WTC11 (cell line): ENCODE measurements at regions not wholly inside any gene's neighbourhood (a gene's known extent, or its start where the extent isn't known, plus 50 kb on each side); places are given as distances from the start of the nearest gene placed in this dataset.

Source experiments
- ATAC-seq: fragments of 200-7000 bp; cut with Tn5 transposase; 2 replicates; pipeline ENCODE4 v1.10.0; 2021; ENCODE audit warnings: mild to moderate bottlenecking, moderate library complexity
- CTCF ChIA-PET: fragments of 300-600 bp; sonication (Branson Sonifier 250); formaldehyde crosslinking; loops from one replicate; lab custom pipeline; 2021; ENCODE audit warnings: antibody characterized with exemption; lab: Charles Lee
- POLR2A ChIA-PET: fragments of 350-600 bp; sonication (Branson Sonifier 250); formaldehyde crosslinking; loops from one replicate; lab custom pipeline; 2021; ENCODE audit warnings: antibody characterized with exemption; lab: Charles Lee
- DNase-seq: peaks from one replicate; pipeline ENCODE4 v3.0.0; 2021; ENCODE audit warnings: low spot score
- H3K27ac Mint-ChIP-seq: 2 replicates; pipeline ENCODE4 v1.8.0; 2021; ENCODE audit warnings: mixed read lengths
- H3K27me3 Mint-ChIP-seq: 2 replicates; pipeline ENCODE4 v1.8.0; 2021; ENCODE audit warnings: low read depth, mild to moderate bottlenecking, moderate library complexity, mixed read lengths
- H3K36me3 Mint-ChIP-seq: 2 replicates; pipeline ENCODE4 v1.8.0; 2021; ENCODE audit warnings: mixed read lengths
- H3K4me1 Mint-ChIP-seq: 2 replicates; pipeline ENCODE4 v1.8.0; 2022; ENCODE audit warnings: mixed read lengths
- H3K4me3 Mint-ChIP-seq: 2 replicates; pipeline ENCODE4 v1.8.0; 2021; ENCODE audit warnings: mild to moderate bottlenecking, moderate library complexity, mixed read lengths
- H3K9me3 Mint-ChIP-seq: 2 replicates; pipeline ENCODE4 v1.8.0; 2021; ENCODE audit warnings: mixed read lengths
- ATF2 ChIP-seq: sonication (generic); formaldehyde crosslinking; IDR thresholded peaks from 2 replicates; pipeline ENCODE4 v1.8.1; 2022; ENCODE audit warnings: low read depth, missing genetic modification reagents, borderline replicate concordance
- CTCF ChIP-seq: fragments of 200-600 bp; IDR thresholded peaks from 2 replicates; pipeline ENCODE4 v1.8.0; 2022; ENCODE audit warnings: antibody characterized with exemption
- GRHL2 ChIP-seq: fragments of 250-450 bp; sonication (Bioruptor Pico); IDR thresholded peaks from 2 replicates; pipeline ENCODE4 v1.8.0; 2022; ENCODE audit warnings: mild to moderate bottlenecking, moderate library complexity; ENCODE audit not compliant: insufficient replicate concordance, severe bottlenecking
- HMGA2 ChIP-seq: fragments of 250-450 bp; sonication (Bioruptor Pico); IDR thresholded peaks from 2 replicates; pipeline ENCODE4 v1.4.0; 2021; ENCODE audit warnings: mild to moderate bottlenecking, moderate library complexity
- KAT7 ChIP-seq: sonication (generic); formaldehyde crosslinking; IDR thresholded peaks from 2 replicates; pipeline ENCODE4 v1.8.1; 2023; ENCODE audit warnings: missing genetic modification reagents, mild to moderate bottlenecking, borderline replicate concordance
- OVOL2 ChIP-seq: fragments of 250-450 bp; sonication (Bioruptor Pico); IDR thresholded peaks from 2 replicates; pipeline ENCODE4 v1.9.0; 2021; ENCODE audit warnings: mild to moderate bottlenecking, borderline replicate concordance
- PREB ChIP-seq: sonication (generic); formaldehyde crosslinking; IDR thresholded peaks from 2 replicates; pipeline ENCODE4 v1.8.1; 2022; ENCODE audit warnings: mild to moderate bottlenecking, missing genetic modification reagents, moderate library complexity, borderline replicate concordance
- PRRX2 ChIP-seq: fragments of 250-450 bp; sonication (Bioruptor Pico); IDR thresholded peaks from 2 replicates; pipeline ENCODE4 v1.8.0; 2021; ENCODE audit warnings: mild to moderate bottlenecking
- SMAD3 ChIP-seq: sonication (generic); formaldehyde crosslinking; IDR thresholded peaks from 2 replicates; pipeline ENCODE4 v1.8.0; 2022; ENCODE audit warnings: missing genetic modification reagents, mild to moderate bottlenecking, borderline replicate concordance
- SMAD4 ChIP-seq: sonication (generic); formaldehyde crosslinking; IDR thresholded peaks from 2 replicates; pipeline ENCODE4 v1.8.0; 2022; ENCODE audit warnings: mild to moderate bottlenecking, missing genetic modification reagents
- TP53 ChIP-seq: sonication (generic); formaldehyde crosslinking; IDR thresholded peaks from 2 replicates; pipeline ENCODE4 v1.8.1; 2023; ENCODE audit warnings: mild to moderate bottlenecking, missing genetic modification reagents
- ZBTB21 ChIP-seq: sonication (generic); formaldehyde crosslinking; IDR thresholded peaks from 2 replicates; pipeline ENCODE4 v1.8.1; 2023; ENCODE audit warnings: mild to moderate bottlenecking, missing genetic modification reagents, borderline replicate concordance
- ZNF121 ChIP-seq: sonication (generic); formaldehyde crosslinking; IDR thresholded peaks from 2 replicates; pipeline ENCODE4 v1.8.0; 2023; ENCODE audit warnings: missing genetic modification reagents
- ZNF263 ChIP-seq: sonication (generic); formaldehyde crosslinking; IDR thresholded peaks from 2 replicates; pipeline ENCODE4 v1.8.1; 2022; ENCODE audit warnings: low read depth, mild to moderate bottlenecking, moderate library complexity, missing genetic modification reagents
- ZNF396 ChIP-seq: fragments of 250-450 bp; sonication (Bioruptor Pico); IDR thresholded peaks from 2 replicates; pipeline ENCODE4 v1.8.0; 2021; ENCODE audit warnings: mild to moderate bottlenecking, moderate library complexity, borderline replicate concordance
- ZNF423 ChIP-seq: fragments of 250-450 bp; sonication (Bioruptor Pico); IDR thresholded peaks from 2 replicates; pipeline ENCODE4 v2.1.2; 2022; ENCODE audit warnings: mild to moderate bottlenecking, moderate library complexity
- ZNF671 ChIP-seq: fragments of 250-450 bp; sonication (Bioruptor Pico); IDR thresholded peaks from 2 replicates; pipeline ENCODE4 v1.8.0; 2021; ENCODE audit warnings: mild to moderate bottlenecking
- TF ChIP-seq, protein P1 (sequence below): fragments of 250-450 bp; sonication (Bioruptor Pico); IDR thresholded peaks from 2 replicates; pipeline ENCODE4 v1.9.0; 2021; ENCODE audit warnings: mild to moderate bottlenecking
- TF ChIP-seq, protein P2 (sequence below): sonication (generic); formaldehyde crosslinking; IDR thresholded peaks from 2 replicates; pipeline ENCODE4 v1.8.0; 2022; ENCODE audit warnings: mild to moderate bottlenecking, missing genetic modification reagents
- TF ChIP-seq, protein P3 (sequence below): sonication (generic); formaldehyde crosslinking; IDR thresholded peaks from 2 replicates; pipeline ENCODE4 v1.8.1; 2023; ENCODE audit warnings: mild to moderate bottlenecking, moderate library complexity, missing genetic modification reagents
- TF ChIP-seq, protein P4 (sequence below): sonication (generic); formaldehyde crosslinking; IDR thresholded peaks from 2 replicates; pipeline ENCODE4 v1.8.0; 2022; ENCODE audit warnings: mild to moderate bottlenecking, missing genetic modification reagents

GRCh38 chr1:242847390-242847993, 323.0 kb upstream of the PLD5 start:
- Mint-ChIP-seq H3K4me3 (no peak overlapping the region), H3K27me3 (no peaks in the 10 kb centered on the region; the same call in 1 of the 2 replicates), H3K36me3 (no peaks in the 10 kb centered on the region), H3K4me1 (no peaks in the 10 kb centered on the region), H3K9me3 (peaks cover 38% of the 10 kb centered on the region), H3K27ac (no peak overlapping the region)
- no peak for ATAC-seq
- TF ChIP-seq SMAD3 (no peak), TP53 (CRISPR knock-in tag) (no peak), CTCF (no peak), ZBTB21 (CRISPR knock-in tag) (no peak), PRRX2 (CRISPR knock-in tag) (no peak), PREB (CRISPR knock-in tag) (no peak), GRHL2 (CRISPR knock-in tag) (no peak)
- POLR2A ChIA-PET, result no interaction called here
- CTCF ChIA-PET, result interaction anchor here (0.8 kb wide), 1 partner anchor 562 kb away, joined by 3 read pairs; no protein-coding TSS in a partner anchor
- DNase-seq, result no peak

- Mint-ChIP-seq H3K4me1 (no peaks in the 10 kb centered on the region), H3K36me3 (no peaks in the 10 kb centered on the region), H3K4me3 (no peak overlapping the region), H3K27ac (no peak overlapping the region)
- ChIA-PET POLR2A (no interaction called here), CTCF (interaction anchor here (1.0 kb wide), 2 partner anchors 18 to 94 kb away, joined by 3 read pairs; no protein-coding TSS in a partner anchor)
- ATAC-seq (peak; percentile 80), DNase-seq (no peak)
- TF ChIP-seq OVOL2 (CRISPR knock-in tag) (no peak), ZNF263 (CRISPR knock-in tag) (no peak), ZNF671 (no peak), KAT7 (CRISPR knock-in tag) (no peak), SMAD3 (no peak)
- TF ChIP-seq, all 79 proteins: peak for 0
- peaks cover 12% of the 10 kb centered on the region; the same call in 1 of the 2 replicates for H3K9me3 Mint-ChIP-seq
- no peaks in the 10 kb centered on the region for H3K27me3 Mint-ChIP-seq
These were observed 317.6 kb upstream of the PLD5 start for GRCh38 chr1:242842094-242842493.

DNA sequence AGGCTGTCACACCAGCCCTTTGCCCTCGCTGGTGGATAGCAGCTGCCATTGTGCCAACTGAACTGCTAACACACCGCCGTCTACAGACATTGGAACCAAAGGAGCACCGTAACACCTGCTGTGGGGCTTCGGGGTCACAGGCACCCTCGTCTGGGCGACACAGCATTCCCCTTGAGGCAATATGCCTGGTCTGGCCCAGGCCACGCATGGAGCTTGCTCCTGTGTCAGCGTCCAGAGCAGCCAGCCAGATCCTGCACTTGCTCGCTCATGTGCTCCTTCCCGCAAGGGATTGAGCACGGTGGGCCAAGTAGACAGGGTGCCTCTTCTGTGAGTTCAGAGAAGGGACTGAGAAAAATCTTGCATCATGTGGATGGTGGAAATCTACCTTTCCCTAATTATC, 314.6 kb upstream of the PLD5 start:
- Mint-ChIP-seq H3K4me3 (no peak overlapping the region), H3K27me3 (no peaks in the 10 kb centered on the region), H3K36me3 (no peaks in the 10 kb centered on the region), H3K4me1 (no peaks in the 10 kb centered on the region), H3K27ac (no peak overlapping the region), H3K9me3 (peaks cover 10% of the 10 kb centered on the region; the same call in 1 of the 2 replicates)
- ATAC-seq (no peak), DNase-seq (no peak)
- ChIA-PET CTCF (no interaction called here), POLR2A (no interaction called here)
- TF ChIP-seq SMAD4 (CRISPR knock-in tag) (no peak), HMGA2 (CRISPR knock-in tag) (no peak), PREB (CRISPR knock-in tag) (no peak), ATF2 (CRISPR knock-in tag) (no peak), ZNF121 (CRISPR knock-in tag) (no peak), ZNF396 (CRISPR knock-in tag) (no peak), ZNF423 (no peak)
- TF ChIP-seq, protein P1, sequence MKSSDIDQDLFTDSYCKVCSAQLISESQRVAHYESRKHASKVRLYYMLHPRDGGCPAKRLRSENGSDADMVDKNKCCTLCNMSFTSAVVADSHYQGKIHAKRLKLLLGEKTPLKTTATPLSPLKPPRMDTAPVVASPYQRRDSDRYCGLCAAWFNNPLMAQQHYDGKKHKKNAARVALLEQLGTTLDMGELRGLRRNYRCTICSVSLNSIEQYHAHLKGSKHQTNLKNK (CRISPR knock-in tag), result no peak
- TF ChIP-seq, protein P2, sequence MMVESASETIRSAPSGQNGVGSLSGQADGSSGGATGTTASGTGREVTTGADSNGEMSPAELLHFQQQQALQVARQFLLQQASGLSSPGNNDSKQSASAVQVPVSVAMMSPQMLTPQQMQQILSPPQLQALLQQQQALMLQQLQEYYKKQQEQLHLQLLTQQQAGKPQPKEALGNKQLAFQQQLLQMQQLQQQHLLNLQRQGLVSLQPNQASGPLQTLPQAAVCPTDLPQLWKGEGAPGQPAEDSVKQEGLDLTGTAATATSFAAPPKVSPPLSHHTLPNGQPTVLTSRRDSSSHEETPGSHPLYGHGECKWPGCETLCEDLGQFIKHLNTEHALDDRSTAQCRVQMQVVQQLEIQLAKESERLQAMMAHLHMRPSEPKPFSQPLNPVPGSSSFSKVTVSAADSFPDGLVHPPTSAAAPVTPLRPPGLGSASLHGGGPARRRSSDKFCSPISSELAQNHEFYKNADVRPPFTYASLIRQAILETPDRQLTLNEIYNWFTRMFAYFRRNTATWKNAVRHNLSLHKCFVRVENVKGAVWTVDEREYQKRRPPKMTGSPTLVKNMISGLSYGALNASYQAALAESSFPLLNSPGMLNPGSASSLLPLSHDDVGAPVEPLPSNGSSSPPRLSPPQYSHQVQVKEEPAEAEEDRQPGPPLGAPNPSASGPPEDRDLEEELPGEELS, result no peak
- TF ChIP-seq, protein P3, sequence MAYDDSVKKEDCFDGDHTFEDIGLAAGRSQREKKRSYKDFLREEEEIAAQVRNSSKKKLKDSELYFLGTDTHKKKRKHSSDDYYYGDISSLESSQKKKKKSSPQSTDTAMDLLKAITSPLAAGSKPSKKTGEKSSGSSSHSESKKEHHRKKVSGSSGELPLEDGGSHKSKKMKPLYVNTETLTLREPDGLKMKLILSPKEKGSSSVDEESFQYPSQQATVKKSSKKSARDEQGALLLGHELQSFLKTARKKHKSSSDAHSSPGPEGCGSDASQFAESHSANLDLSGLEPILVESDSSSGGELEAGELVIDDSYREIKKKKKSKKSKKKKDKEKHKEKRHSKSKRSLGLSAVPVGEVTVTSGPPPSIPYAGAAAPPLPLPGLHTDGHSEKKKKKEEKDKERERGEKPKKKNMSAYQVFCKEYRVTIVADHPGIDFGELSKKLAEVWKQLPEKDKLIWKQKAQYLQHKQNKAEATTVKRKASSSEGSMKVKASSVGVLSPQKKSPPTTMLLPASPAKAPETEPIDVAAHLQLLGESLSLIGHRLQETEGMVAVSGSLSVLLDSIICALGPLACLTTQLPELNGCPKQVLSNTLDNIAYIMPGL (CRISPR knock-in tag), result no peak
- TF ChIP-seq, protein P4, sequence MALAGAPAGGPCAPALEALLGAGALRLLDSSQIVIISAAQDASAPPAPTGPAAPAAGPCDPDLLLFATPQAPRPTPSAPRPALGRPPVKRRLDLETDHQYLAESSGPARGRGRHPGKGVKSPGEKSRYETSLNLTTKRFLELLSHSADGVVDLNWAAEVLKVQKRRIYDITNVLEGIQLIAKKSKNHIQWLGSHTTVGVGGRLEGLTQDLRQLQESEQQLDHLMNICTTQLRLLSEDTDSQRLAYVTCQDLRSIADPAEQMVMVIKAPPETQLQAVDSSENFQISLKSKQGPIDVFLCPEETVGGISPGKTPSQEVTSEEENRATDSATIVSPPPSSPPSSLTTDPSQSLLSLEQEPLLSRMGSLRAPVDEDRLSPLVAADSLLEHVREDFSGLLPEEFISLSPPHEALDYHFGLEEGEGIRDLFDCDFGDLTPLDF (CRISPR knock-in tag), result no peak
